ENCODE measurements at regions not wholly inside any gene's neighbourhood (a gene's known extent, or its start where the extent isn't known, plus 50 kb on each side); places are given as distances from the start of the nearest gene placed in this dataset.

DNA sequence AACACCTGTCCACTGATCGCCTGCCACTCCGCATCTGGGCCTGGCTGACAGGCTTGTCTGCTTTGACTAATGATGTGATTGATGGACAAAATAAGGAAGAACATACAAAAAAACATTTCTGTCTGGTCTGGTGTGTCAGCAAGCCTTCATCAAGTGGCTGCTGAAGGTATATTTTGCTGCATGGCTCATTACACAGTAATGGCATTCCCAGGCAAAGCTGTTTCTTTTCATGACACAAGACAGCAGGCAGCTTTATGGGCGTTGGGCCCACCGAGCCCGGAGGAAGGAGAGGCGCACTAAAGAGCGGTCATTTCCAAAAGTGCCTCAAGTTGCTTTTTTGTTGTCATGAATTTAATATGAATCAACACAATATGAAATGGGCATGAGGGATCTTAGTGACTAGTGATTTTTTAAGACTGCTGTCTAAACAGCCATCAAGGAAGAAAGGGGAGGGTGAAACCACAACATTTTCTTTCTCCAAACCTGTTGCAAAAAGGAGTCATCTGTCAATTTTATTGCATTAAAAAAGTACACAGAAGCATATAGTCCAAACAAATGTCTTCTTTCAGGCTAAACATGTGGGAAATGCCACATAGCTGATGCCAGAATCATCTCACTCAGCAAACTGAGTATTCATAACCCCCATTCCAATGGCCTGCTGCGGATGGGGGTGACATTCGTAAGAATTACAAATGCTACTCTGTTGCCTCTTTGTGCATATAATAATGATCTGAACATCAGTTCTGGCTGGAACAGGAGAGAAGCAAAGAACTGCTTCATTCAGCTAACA lies 476.6 kb downstream of the ZNF536 start:
- H3K27ac Mint-ChIP-seq, result no peak overlapping the region
- POLR2A ChIA-PET, result no interaction called here
- H3K4me1 Mint-ChIP-seq, result no peaks in the 10 kb centered on the region
- no peak overlapping the region for H3K4me3 Mint-ChIP-seq
- TF ChIP-seq NR3C1 (CRISPR knock-in tag; conservative IDR thresholded peaks at IDR 0.05; ENCODE audit: low read depth) (no peak), GABPB1 (CRISPR knock-in tag; IDR thresholded peaks at IDR 0.05) (no peak), ZNF317 (CRISPR knock-in tag; IDR thresholded peaks at IDR 0.05; ENCODE audit: borderline replicate concordance, low read depth) (no peak), PREB (CRISPR knock-in tag; IDR thresholded peaks at IDR 0.05; ENCODE audit: borderline replicate concordance) (no peak), IRF1 (CRISPR knock-in tag; IDR thresholded peaks at IDR 0.05) (no peak)
- TF ChIP-seq, protein P1, sequence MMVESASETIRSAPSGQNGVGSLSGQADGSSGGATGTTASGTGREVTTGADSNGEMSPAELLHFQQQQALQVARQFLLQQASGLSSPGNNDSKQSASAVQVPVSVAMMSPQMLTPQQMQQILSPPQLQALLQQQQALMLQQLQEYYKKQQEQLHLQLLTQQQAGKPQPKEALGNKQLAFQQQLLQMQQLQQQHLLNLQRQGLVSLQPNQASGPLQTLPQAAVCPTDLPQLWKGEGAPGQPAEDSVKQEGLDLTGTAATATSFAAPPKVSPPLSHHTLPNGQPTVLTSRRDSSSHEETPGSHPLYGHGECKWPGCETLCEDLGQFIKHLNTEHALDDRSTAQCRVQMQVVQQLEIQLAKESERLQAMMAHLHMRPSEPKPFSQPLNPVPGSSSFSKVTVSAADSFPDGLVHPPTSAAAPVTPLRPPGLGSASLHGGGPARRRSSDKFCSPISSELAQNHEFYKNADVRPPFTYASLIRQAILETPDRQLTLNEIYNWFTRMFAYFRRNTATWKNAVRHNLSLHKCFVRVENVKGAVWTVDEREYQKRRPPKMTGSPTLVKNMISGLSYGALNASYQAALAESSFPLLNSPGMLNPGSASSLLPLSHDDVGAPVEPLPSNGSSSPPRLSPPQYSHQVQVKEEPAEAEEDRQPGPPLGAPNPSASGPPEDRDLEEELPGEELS (CRISPR knock-in tag; IDR thresholded peaks at IDR 0.05), result no peak
- H3K9me3 Mint-ChIP-seq, result peaks cover 10% of the 10 kb centered on the region
- no peaks in the 10 kb centered on the region for H3K27me3 Mint-ChIP-seq (ENCODE audit: low read depth)
- CTCF ChIA-PET, result interaction anchor here (1.0 kb wide), 1 partner anchor 49 kb away, joined by 6 read pairs; no protein-coding TSS in a partner anchor
- no peak for ATAC-seq
- no peaks in the 10 kb centered on the region for H3K36me3 Mint-ChIP-seq
- no peak for DNase-seq (ENCODE audit: low spot score)

DNA sequence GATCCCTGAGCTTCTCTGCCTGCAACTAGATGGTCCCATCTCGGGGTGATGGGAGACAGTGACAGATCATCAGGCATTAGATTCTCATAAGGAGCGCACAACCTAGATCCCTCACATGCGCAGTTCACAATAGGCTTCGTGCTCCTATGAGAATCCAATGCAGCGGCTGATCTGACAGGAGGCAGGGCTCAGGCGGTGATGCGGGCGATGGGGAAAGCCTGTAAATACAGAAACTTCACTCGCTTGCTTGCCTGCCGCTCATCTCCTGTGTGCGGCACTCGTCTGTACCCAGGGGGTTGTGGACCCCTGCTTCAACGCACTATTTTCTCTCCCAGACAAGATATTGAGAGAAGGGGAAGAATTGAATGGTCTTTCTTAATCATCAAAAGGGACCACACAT lies 473.9 kb downstream of the ZNF536 start:
- Mint-ChIP-seq H3K4me3 (no peak overlapping the region), H3K27me3 (ENCODE audit: low read depth) (no peaks in the 10 kb centered on the region), H3K36me3 (no peaks in the 10 kb centered on the region), H3K4me1 (no peaks in the 10 kb centered on the region), H3K9me3 (peaks cover 13% of the 10 kb centered on the region), H3K27ac (no peak overlapping the region)
- ChIA-PET POLR2A (no interaction called here), CTCF (no interaction called here)
- TF ChIP-seq NR1H2 (CRISPR knock-in tag; IDR thresholded peaks at IDR 0.05), result no peak
- ATAC-seq (no peak), DNase-seq (ENCODE audit: low spot score) (no peak)

DNA sequence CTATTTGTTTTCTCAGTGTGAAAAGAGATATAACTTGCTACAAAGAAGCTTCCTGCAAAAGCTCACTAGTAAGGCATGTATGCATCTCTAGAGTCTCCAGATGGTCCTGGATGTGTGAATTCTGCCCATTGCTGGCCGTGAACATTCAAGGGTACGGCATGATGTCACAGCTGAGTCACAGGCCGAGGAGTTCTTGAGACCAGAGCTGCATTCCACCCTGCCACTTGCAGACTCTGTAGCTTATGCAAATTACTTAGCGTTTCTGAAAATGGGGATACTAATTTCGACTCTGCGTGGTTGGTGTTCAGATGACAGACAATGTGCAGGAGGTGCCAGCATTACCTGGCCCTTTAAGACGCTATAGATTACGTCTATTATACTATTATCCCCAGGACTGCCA lies 470.7 kb downstream of the ZNF536 start:
- POLR2A ChIA-PET, result no interaction called here
- H3K27me3 Mint-ChIP-seq (ENCODE audit: low read depth), result peaks cover 4% of the 10 kb centered on the region; the same call in 1 of the 2 replicates
- H3K4me1 Mint-ChIP-seq, result no peaks in the 10 kb centered on the region
- TF ChIP-seq ETV6 (CRISPR knock-in tag; IDR thresholded peaks at IDR 0.05) (no peak), HMGA2 (CRISPR knock-in tag; IDR thresholded peaks at IDR 0.05) (no peak), GTF2I (CRISPR knock-in tag; conservative IDR thresholded peaks at IDR 0.05) (no peak), ZNF263 (CRISPR knock-in tag; IDR thresholded peaks at IDR 0.05; ENCODE audit: low read depth) (no peak), IRF1 (CRISPR knock-in tag; IDR thresholded peaks at IDR 0.05) (no peak)
- no peak for ATAC-seq
- DNase-seq (ENCODE audit: low spot score), result no peak
- H3K9me3 Mint-ChIP-seq, result peaks cover 26% of the 10 kb centered on the region
- no peak overlapping the region for H3K27ac Mint-ChIP-seq
- CTCF ChIA-PET, result interaction anchor here (1.4 kb wide), 1 partner anchor 43 kb away, joined by 5 read pairs; no protein-coding TSS in a partner anchor
- H3K4me3 Mint-ChIP-seq, result no peak overlapping the region
- H3K36me3 Mint-ChIP-seq, result peaks cover 3% of the 10 kb centered on the region; the same call in 1 of the 2 replicates

- no peak for ATAC-seq
- TF ChIP-seq, protein P2, sequence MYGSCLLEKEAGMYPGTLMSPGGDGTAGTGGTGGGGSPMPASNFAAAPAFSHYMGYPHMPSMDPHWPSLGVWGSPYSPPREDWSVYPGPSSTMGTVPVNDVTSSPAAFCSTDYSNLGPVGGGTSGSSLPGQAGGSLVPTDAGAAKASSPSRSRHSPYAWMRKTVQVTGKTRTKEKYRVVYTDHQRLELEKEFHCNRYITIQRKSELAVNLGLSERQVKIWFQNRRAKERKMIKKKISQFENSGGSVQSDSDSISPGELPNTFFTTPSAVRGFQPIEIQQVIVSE (CRISPR knock-in tag; IDR thresholded peaks at IDR 0.05; ENCODE audit: borderline replicate concordance), result no peak
- TF ChIP-seq NFYB (CRISPR knock-in tag; conservative IDR thresholded peaks at IDR 0.05; ENCODE audit: low read depth) (no peak), JUN (CRISPR knock-in tag; IDR thresholded peaks at IDR 0.05) (no peak), ETV6 (CRISPR knock-in tag; IDR thresholded peaks at IDR 0.05) (no peak), ZNF416 (CRISPR knock-in tag; IDR thresholded peaks at IDR 0.05) (no peak), NR1H2 (CRISPR knock-in tag; IDR thresholded peaks at IDR 0.05) (no peak), TP53 (CRISPR knock-in tag; IDR thresholded peaks at IDR 0.05) (no peak), GTF2I (CRISPR knock-in tag; conservative IDR thresholded peaks at IDR 0.05) (no peak), STAT6 (CRISPR knock-in tag; conservative IDR thresholded peaks at IDR 0.05; ENCODE audit: low read depth) (no peak), ERG (CRISPR knock-in tag; IDR thresholded peaks at IDR 0.05) (no peak)
These were observed 469.8 kb downstream of the ZNF536 start for GRCh38 chr19:30841934-30842333.

More at GRCh38 chr19:30841934-30842333, 469.8 kb downstream of the ZNF536 start:
- ChIA-PET POLR2A (no interaction called here), CTCF (interaction anchor here (1.4 kb wide), 1 partner anchor 42 kb away, joined by 5 read pairs; no protein-coding TSS in a partner anchor)
- Mint-ChIP-seq H3K27ac (no peak overlapping the region), H3K4me1 (no peaks in the 10 kb centered on the region), H3K9me3 (peaks cover 26% of the 10 kb centered on the region), H3K4me3 (no peak overlapping the region), H3K27me3 (ENCODE audit: low read depth) (peaks cover 4% of the 10 kb centered on the region; the same call in 1 of the 2 replicates), H3K36me3 (peaks cover 3% of the 10 kb centered on the region; the same call in 1 of the 2 replicates)
- no peak for DNase-seq (ENCODE audit: low spot score)
